ENCODE measurements at regions not wholly inside any gene's neighbourhood (a gene's known extent, or its start where the extent isn't known, plus 50 kb on each side); places are given as distances from the start of the nearest gene placed in this dataset.

- no peak for TF ChIP-seq CTCF (IDR thresholded peaks at IDR 0.05)
- DNase-seq: no peak
- H3K4me1 Mint-ChIP-seq (ENCODE audit: low read depth): no peaks in the 10 kb centered on the region
- peaks cover 41% of the 10 kb centered on the region for H3K9me3 Mint-ChIP-seq
- no peaks in the 10 kb centered on the region for H3K27me3 Mint-ChIP-seq (ENCODE audit: insufficient read depth)
- no peak overlapping the region for H3K4me3 Mint-ChIP-seq
- H3K27ac Mint-ChIP-seq: no peak overlapping the region
- H3K36me3 Mint-ChIP-seq (ENCODE audit: low read depth): no peaks in the 10 kb centered on the region
Measured at GRCh38 chr4:131026771-131027170, 1930.8 kb downstream of the C4orf33 start.

DNA sequence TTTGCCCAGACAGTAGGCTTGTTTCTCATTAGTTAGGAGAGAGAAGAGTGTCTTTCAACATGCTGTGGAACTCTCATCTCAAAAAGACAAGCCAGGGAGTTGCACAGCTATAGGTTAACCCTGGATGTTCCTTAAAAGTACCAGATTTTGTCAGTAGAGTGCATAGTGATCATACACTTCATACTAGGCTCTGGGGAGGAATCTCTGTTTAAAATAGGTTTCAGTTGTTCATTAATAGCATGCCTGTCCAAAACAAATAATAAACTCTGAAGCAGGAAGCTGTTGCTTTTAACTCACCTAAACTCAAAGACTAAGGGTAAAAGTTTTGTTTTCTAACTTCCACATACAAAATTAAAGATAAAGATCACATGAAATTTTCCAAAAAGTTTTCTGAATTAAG is 1948.4 kb downstream of the C4orf33 start:
- TF ChIP-seq CTCF (IDR thresholded peaks at IDR 0.05): no peak
- Mint-ChIP-seq H3K9me3 (peaks cover 6% of the 10 kb centered on the region), H3K4me1 (ENCODE audit: low read depth) (no peaks in the 10 kb centered on the region), H3K27ac (no peak overlapping the region), H3K27me3 (ENCODE audit: insufficient read depth) (no peaks in the 10 kb centered on the region), H3K4me3 (no peak overlapping the region), H3K36me3 (ENCODE audit: low read depth) (no peaks in the 10 kb centered on the region)
- no peak for DNase-seq

- H3K27me3 Mint-ChIP-seq (ENCODE audit: insufficient read depth): no peaks in the 10 kb centered on the region
- H3K27ac Mint-ChIP-seq: no peak overlapping the region
- no peak for DNase-seq
- H3K4me3 Mint-ChIP-seq: no peak overlapping the region
- no peak for TF ChIP-seq CTCF (IDR thresholded peaks at IDR 0.05)
- no peaks in the 10 kb centered on the region for H3K4me1 Mint-ChIP-seq (ENCODE audit: low read depth)
- H3K9me3 Mint-ChIP-seq: peaks cover 10% of the 10 kb centered on the region
- no peaks in the 10 kb centered on the region for H3K36me3 Mint-ChIP-seq (ENCODE audit: low read depth)
Measured at GRCh38 chr4:131046821-131047220, 1950.9 kb downstream of the C4orf33 start.

GRCh38 chr4:131052646-131053045 is 1956.7 kb downstream of the C4orf33 start:
- H3K27me3 Mint-ChIP-seq (ENCODE audit: insufficient read depth): no peaks in the 10 kb centered on the region
- H3K36me3 Mint-ChIP-seq (ENCODE audit: low read depth): no peaks in the 10 kb centered on the region

GRCh38 chr4:131054489-131055019 is 1958.6 kb downstream of the C4orf33 start:
- no peaks in the 10 kb centered on the region for H3K4me1 Mint-ChIP-seq (ENCODE audit: low read depth)
- peaks cover 27% of the 10 kb centered on the region for H3K9me3 Mint-ChIP-seq
- H3K27me3 Mint-ChIP-seq (ENCODE audit: insufficient read depth): no peaks in the 10 kb centered on the region
- no peak overlapping the region for H3K27ac Mint-ChIP-seq
- no peak for DNase-seq
- no peak overlapping the region for H3K4me3 Mint-ChIP-seq
- no peak for TF ChIP-seq CTCF (IDR thresholded peaks at IDR 0.05)
- no peaks in the 10 kb centered on the region for H3K36me3 Mint-ChIP-seq (ENCODE audit: low read depth)

More at GRCh38 chr4:131052646-131053045, 1956.7 kb downstream of the C4orf33 start:
- Mint-ChIP-seq H3K9me3 (peaks cover 25% of the 10 kb centered on the region), H3K27ac (no peak overlapping the region), H3K4me1 (ENCODE audit: low read depth) (no peaks in the 10 kb centered on the region), H3K4me3 (no peak overlapping the region)
- no peak for TF ChIP-seq CTCF (IDR thresholded peaks at IDR 0.05)
- no peak for DNase-seq

GRCh38 chr4:131061734-131062133 is 1965.8 kb downstream of the C4orf33 start:
- no peaks in the 10 kb centered on the region for H3K4me1 Mint-ChIP-seq (ENCODE audit: low read depth)
- no peak overlapping the region for H3K4me3 Mint-ChIP-seq
- TF ChIP-seq CTCF (IDR thresholded peaks at IDR 0.05): no peak
- no peak overlapping the region for H3K27ac Mint-ChIP-seq
- DNase-seq: no peak
- no peaks in the 10 kb centered on the region for H3K27me3 Mint-ChIP-seq (ENCODE audit: insufficient read depth)
- no peaks in the 10 kb centered on the region for H3K36me3 Mint-ChIP-seq (ENCODE audit: low read depth)
- H3K9me3 Mint-ChIP-seq: peaks cover 42% of the 10 kb centered on the region
